HG02610 (cell line): ENCODE measurements at regions not wholly inside any gene's neighbourhood (a gene's known extent, or its start where the extent isn't known, plus 50 kb on each side); places are given as distances from the start of the nearest gene placed in this dataset.

Source experiments
- ATAC-seq: cut with Tn5 transposase; IDR thresholded peaks from one replicate; pipeline ENCODE4 v1.9.1; 2021; ENCODE audit warnings: mild to moderate bottlenecking, moderate library complexity; ENCODE audit not compliant: unreplicated experiment

GRCh38 chr15:97425596-97425995 is 534.9 kb upstream of the ARRDC4 start:
- no peak for ATAC-seq

DNA sequence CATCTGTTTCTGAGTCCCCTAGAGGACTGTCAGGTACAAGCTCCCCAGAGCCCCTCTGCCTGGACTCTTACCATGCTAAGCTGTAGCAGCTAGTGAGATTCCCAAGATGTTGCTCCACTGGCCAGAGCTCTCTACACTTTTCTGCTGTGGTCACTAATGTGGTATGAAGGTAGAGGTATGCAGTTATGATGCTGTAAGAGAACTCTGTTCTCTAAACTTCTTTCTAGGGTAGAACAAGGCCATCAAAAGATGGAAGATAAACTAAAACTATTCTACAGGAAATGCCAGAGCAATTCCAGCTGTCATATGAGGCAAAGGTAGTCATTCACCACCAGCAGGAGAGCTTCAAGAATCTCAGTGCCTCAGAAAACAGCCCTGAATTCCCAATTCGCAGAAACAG is 517.4 kb upstream of the ARRDC4 start:
- no peak for ATAC-seq

- ATAC-seq = no peak
Observed at GRCh38 chr15:97446138-97446537, 514.4 kb upstream of the ARRDC4 start.

DNA sequence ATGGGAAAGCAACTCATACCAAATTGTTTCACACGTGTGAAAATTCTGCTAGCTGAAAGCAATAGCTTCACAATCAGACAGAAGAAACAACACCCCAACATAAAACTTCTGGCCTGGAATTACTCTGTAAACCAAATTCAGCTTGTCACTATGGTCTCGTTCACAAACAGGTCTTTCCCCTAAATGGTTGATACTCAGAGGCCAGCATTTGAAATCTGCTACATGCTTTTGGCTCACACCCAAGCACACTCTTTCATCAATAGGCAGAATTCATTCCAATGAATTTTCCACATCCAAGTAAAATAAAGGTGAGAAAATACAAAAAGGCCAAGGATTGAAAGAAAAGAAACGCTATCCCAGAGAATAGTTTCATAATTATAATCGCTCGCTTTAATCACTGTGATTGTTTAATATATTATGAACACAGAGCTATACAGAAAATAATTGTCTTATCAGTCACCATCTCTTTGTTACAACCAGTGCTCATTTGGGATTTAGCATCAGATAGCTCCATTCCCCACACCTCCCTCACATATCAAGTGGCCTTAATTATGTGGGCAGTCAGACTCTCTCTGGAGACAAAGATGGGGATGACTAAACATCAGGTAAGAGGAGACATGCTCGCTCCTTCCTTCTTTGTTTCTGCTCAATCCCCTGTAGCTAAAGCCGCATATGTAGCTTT is 503.8 kb upstream of the ARRDC4 start:
- ATAC-seq = no peak

- ATAC-seq = no peak
Observed at GRCh38 chr15:97457203-97457847, 503.2 kb upstream of the ARRDC4 start.

DNA sequence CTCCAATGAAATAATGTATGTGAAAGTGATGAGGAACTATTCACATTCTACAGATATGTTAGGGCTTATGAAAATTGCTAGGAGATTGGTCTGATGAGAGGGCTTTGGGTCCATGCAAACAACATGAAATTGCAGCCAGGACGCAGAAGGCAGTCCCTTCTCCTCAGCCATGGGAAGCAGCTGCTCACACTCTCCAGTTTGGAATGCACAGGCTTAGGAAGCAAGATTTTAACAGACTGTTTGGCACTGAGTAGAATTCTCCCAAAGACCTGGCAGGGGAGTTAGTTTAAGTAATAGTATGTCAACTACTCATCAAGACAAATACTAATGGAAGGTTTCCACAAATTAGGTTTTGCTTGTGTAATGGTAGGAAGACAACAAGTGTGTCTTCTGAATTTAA is 500.7 kb upstream of the ARRDC4 start:
- no peak for ATAC-seq

DNA sequence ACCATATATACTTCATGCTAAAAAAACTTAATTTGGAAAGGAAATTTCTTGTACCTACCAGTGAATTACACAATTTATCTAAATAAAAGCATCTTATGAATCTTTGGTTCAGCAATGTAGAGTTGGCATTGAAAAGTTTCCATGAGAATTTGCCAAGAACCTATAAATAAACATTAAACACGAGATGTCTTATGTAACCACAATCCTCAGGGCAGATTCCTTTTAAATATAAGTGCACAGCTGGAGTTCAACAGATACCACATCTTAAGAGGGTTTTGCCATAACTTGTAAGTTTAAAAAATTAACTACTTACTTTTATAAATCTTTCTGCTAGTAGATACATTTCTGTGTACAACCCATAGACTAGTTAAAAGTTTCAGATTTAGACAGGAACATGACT is 499.3 kb upstream of the ARRDC4 start:
- no peak for ATAC-seq

GRCh38 chr15:97463696-97464095 is 496.8 kb upstream of the ARRDC4 start:
- ATAC-seq = no peak

- ATAC-seq = no peak
Observed at GRCh38 chr15:97470417-97470816, 490.1 kb upstream of the ARRDC4 start.

GRCh38 chr15:97473627-97474026 is 486.9 kb upstream of the ARRDC4 start:
- ATAC-seq = no peak

DNA sequence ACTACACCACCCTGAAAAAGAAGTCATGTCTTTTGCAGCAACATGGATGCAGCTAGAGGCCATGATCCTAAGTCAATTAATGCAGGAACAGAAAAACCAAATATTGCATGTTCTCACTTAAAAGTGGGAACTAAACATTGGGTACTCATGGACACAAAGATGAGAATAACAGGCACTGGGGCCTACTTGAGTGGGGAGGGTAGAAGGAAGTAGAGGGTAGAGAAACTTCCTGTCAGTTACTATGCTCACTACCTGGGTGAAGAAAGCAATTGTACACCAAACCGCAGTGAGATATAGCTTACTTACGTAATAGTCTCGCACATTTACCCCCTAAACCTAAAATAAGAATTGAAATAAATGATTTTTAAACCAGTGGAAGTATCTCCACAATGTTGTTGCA is 480.5 kb upstream of the ARRDC4 start:
- no peak for ATAC-seq

DNA sequence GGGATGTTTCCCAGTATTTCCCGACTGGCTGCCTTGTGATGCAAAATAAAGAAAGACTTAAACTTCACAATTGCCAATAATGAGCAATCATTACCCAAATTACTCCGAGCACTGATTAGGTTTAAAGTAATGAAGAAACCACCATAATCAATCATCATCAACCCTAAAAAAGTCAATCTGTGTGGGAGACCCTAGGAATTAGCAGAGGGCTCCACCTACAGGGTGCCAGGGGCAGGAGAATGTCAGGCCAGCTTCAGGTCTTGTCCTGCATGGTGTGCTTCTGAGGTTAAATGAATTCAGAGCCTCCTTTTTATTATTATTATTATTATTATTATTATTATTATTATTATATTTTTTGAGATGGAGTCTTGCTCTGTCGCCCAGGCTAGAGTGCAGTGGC is 478.0 kb upstream of the ARRDC4 start:
- ATAC-seq = no peak

GRCh38 chr15:97483232-97483631 is 477.3 kb upstream of the ARRDC4 start:
- no peak for ATAC-seq

DNA sequence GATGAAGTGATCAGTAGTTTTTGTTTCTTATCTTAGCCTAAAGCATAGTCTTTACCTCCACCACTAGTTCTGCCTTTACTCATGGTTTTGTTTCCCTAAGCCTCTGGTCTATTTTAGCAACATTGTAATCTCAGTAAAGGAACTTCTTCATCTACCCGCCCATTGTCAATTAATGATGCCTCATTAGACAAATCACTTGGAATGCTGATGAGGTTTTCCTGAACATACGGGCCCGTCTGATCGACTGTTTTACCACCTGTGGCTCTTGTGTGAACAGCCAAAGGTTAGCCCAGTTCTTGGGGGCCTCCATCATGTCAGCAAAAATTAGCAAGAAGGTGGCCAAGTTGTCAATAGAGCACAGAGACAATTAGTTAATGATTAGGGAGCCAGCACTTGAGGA is 470.1 kb upstream of the ARRDC4 start:
- ATAC-seq = no peak

DNA sequence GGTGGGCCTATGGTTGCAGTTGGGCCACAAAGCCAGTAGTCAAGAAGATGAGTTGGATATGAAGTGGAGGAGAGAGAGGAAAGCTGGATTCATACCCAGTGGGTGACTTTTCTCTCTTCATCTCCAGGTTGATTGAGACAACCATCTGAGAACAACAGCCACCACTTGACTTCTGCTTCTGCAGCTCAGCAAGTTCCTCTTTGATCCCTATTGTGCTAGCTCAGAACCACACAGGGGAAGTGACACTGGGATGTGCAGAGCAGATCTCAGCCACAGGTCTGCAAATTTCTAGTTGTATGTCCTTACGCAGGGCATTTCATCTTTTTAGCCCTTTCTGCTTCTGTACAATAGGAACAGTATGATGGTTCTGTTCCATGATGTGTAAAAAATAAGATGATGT is 459.2 kb upstream of the ARRDC4 start:
- no peak for ATAC-seq

- no peak for ATAC-seq
Observed at GRCh38 chr15:97502038-97502437, 458.5 kb upstream of the ARRDC4 start.

GRCh38 chr15:97504031-97504792 is 456.3 kb upstream of the ARRDC4 start:
- ATAC-seq = no peak

GRCh38 chr15:97517737-97518136 is 442.8 kb upstream of the ARRDC4 start:
- no peak for ATAC-seq

- ATAC-seq = no peak
Observed at GRCh38 chr15:97520689-97521088, 439.8 kb upstream of the ARRDC4 start.

- ATAC-seq = no peak
Observed at GRCh38 chr15:97521381-97522285, 438.9 kb upstream of the ARRDC4 start.

DNA sequence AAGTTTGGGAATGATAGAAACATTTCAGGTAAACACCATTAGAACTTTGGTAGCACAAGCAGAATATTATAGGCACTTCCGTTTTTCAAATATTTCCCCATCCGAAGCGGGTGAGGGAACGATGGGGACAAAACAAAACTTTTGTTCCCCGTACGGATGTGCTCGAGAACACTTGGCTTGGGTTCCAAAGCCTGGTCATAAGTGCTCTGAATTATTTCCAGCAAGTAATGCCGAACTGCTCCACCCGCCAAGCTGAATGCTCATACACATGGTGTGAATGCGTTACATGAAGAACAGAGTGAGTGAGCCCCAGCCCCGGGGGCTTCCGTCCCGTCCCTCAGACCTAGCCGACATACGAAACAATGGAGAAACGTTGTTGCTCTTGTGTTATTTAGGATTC is 438.2 kb upstream of the ARRDC4 start:
- ATAC-seq = no peak
